SK-N-SH (cell line): ENCODE measurements at regions not wholly inside any gene's neighbourhood (a gene's known extent, or its start where the extent isn't known, plus 50 kb on each side); places are given as distances from the start of the nearest gene placed in this dataset.

ENCODE experiments used
- CTCF ChIA-PET: fragments of 300-600, 350-600 bp; formaldehyde crosslinking; extraction: SDS; loops from one replicate; lab custom pipeline; 2021; lab: Yijun Ruan, JAX
- POLR2A ChIA-PET: fragments of 350-600 bp; sonication (Branson Sonifier 250); formaldehyde crosslinking; extraction: SDS; loops from one replicate; lab custom pipeline; 2020; ENCODE audit warnings: antibody characterized with exemption, inconsistent platforms; lab: Yijun Ruan, JAX
- DNase-seq: peaks from one replicate; pipeline ENCODE4 v3.0.0; 2012
- H2AFZ ChIP-seq: fragments of 200-600 bp; sonication (generic); 2 replicates; pipeline ENCODE4 v1.8.1; 2016; ENCODE audit warnings: antibody characterized with exemption, mild to moderate bottlenecking, low read depth
- H3F3A ChIP-seq: fragments of 200-600 bp; sonication (generic); replicated peaks from 2 replicates; pipeline ENCODE3; 2016; ENCODE audit warnings: antibody characterized with exemption, mild to moderate bottlenecking; ENCODE audit not compliant: insufficient read depth
- H3K27ac ChIP-seq, 2 experiments: fragments of 200-500 bp in 1 of 2; fragments of 200-600 bp in 1 of 2; sonication (Bioruptor generic) in 1 of 2; sonication (generic), shearing (Covaris generic) in 1 of 2; 2 replicates each; pipeline versions ENCODE4 v1.5.1 to v1.6.1; 2014 to 2016; ENCODE audit warnings: low read depth in 2 of 2, inconsistent platforms in 1 of 2, low read length in 1 of 2, mild to moderate bottlenecking in 1 of 2, mixed read lengths in 1 of 2
- H3K27me3 ChIP-seq: fragments of 200-600 bp; sonication (generic), shearing (Covaris generic); 2 replicates; pipeline ENCODE4 v1.6.1; 2016; ENCODE audit warnings: mixed run types; ENCODE audit not compliant: insufficient read depth
- H3K36me3 ChIP-seq, 2 experiments: fragments of 200-500 bp in 1 of 2; fragments of 200-600 bp in 1 of 2; sonication (Bioruptor generic) in 1 of 2; sonication (generic) in 1 of 2; replicated peaks in 1 of 2; 2 replicates each; pipeline versions ENCODE3 to v1.5.1; 2014 to 2016; ENCODE audit warnings: low read length in 1 of 2, mild to moderate bottlenecking in 1 of 2; ENCODE audit not compliant: insufficient read depth in 2 of 2, control insufficient read depth in 1 of 2
- H3K4me1 ChIP-seq, 2 experiments: fragments of 200-500 bp in 1 of 2; fragments of 200-600 bp in 1 of 2; sonication (Bioruptor generic) in 1 of 2; sonication (generic), shearing (Covaris generic) in 1 of 2; 2 replicates each; pipeline versions ENCODE4 v1.5.1 to v1.6.1; 2014 to 2016; ENCODE audit warnings: low read depth in 1 of 2, low read length in 1 of 2, mixed run types in 1 of 2; ENCODE audit not compliant: insufficient read depth in 2 of 2, control insufficient read depth in 1 of 2
- H3K4me2 ChIP-seq: fragments of 200-600 bp; sonication (generic), shearing (Covaris generic); 2 replicates; pipeline ENCODE4 v1.6.1; 2017; ENCODE audit warnings: mixed run types
- H3K4me3 ChIP-seq, 2 experiments: fragments of 200-500 bp in 1 of 2; fragments of 200-600 bp in 1 of 2; sonication (Bioruptor generic) in 1 of 2; sonication (generic), shearing (Covaris generic) in 1 of 2; 2 replicates each; pipeline versions ENCODE4 v1.5.1 to v1.8.1; 2014 to 2016; ENCODE audit warnings: low read depth in 2 of 2, inconsistent platforms in 1 of 2, low read length in 1 of 2, mild to moderate bottlenecking in 1 of 2, mixed read lengths in 1 of 2, moderate library complexity in 1 of 2
- H3K79me2 ChIP-seq: fragments of 200-600 bp; sonication (generic); 2 replicates; pipeline ENCODE4 v1.8.1; 2017; ENCODE audit warnings: mild to moderate bottlenecking; ENCODE audit not compliant: insufficient read depth
- H3K9ac ChIP-seq: fragments of 200-600 bp; sonication (generic); 2 replicates; pipeline ENCODE4 v1.6.1; 2017; ENCODE audit warnings: mixed run types
- H3K9me2 ChIP-seq: fragments of 200-600 bp; sonication (generic); 2 replicates; pipeline ENCODE4 v1.6.1; 2017; ENCODE audit warnings: mixed run types
- H3K9me3 ChIP-seq: fragments of 200-600 bp; sonication (generic); 2 replicates; pipeline ENCODE4 v1.6.1; 2017; ENCODE audit warnings: mixed run types, mild to moderate bottlenecking, moderate library complexity
- H4K20me1 ChIP-seq: fragments of 200-600 bp; sonication (generic); 2 replicates; pipeline ENCODE4 v1.6.1; 2017; ENCODE audit warnings: mild to moderate bottlenecking, mixed run types; ENCODE audit not compliant: insufficient read depth
- CHD2 ChIP-seq: fragments of 150-350 bp; IDR thresholded peaks from 2 replicates; pipeline ENCODE4 v1.6.1; 2018; ENCODE audit warnings: low read length; ENCODE audit not compliant: partially characterized antibody
- EP300 ChIP-seq, 2 experiments: IDR thresholded peaks; 2 replicates each; pipeline versions ENCODE4 v1.4.0 to v1.6.1; 2012; ENCODE audit warnings: borderline replicate concordance in 1 of 2, low read depth in 1 of 2, low read length in 1 of 2
- EZH2phosphoT487 ChIP-seq: fragments of 200-600 bp; sonication (generic); IDR thresholded peaks from 2 replicates; pipeline ENCODE4 v1.6.1; 2017; ENCODE audit warnings: low read depth, mixed run types, mild to moderate bottlenecking, antibody characterized with exemption, moderate library complexity, borderline replicate concordance
- FOSL2 ChIP-seq: IDR thresholded peaks from 2 replicates; pipeline ENCODE4 v1.4.0; 2012; ENCODE audit warnings: low read depth, mild to moderate bottlenecking, moderate library complexity, borderline replicate concordance
- FOXJ3 ChIP-seq: sonication (generic); formaldehyde crosslinking; IDR thresholded peaks from 2 replicates; pipeline ENCODE4 v1.5.1; 2020; ENCODE audit warnings: mild to moderate bottlenecking, missing genetic modification reagents
- GATA2 ChIP-seq: sonication (generic); formaldehyde crosslinking; IDR thresholded peaks from 2 replicates; pipeline ENCODE4 v1.5.0; 2020; ENCODE audit warnings: mild to moderate bottlenecking, missing genetic modification reagents
- JUND ChIP-seq: IDR thresholded peaks from 2 replicates; pipeline ENCODE4 v1.4.0; 2012
- MXI1 ChIP-seq: IDR thresholded peaks from 2 replicates; pipeline ENCODE4 v1.6.1; 2012; ENCODE audit warnings: mild to moderate bottlenecking, low read depth, low read length, improper control_type of control experiment
- NFIC ChIP-seq: IDR thresholded peaks from 2 replicates; pipeline ENCODE4 v1.4.0; 2012; ENCODE audit warnings: borderline replicate concordance
- NRF1 ChIP-seq: IDR thresholded peaks from 2 replicates; pipeline ENCODE4 v1.6.1; 2012; ENCODE audit warnings: low read depth, mild to moderate bottlenecking, low read length
- POLR2AphosphoS5 ChIP-seq: IDR thresholded peaks from 2 replicates; pipeline ENCODE4 v1.6.1; 2012; ENCODE audit warnings: low read depth, low read length
- RAD21 ChIP-seq: IDR thresholded peaks from 2 replicates; pipeline ENCODE4 v1.6.1; 2012; ENCODE audit warnings: mild to moderate bottlenecking, low read length
- REST ChIP-seq: IDR thresholded peaks from 2 replicates; pipeline ENCODE4 v1.6.1; 2012; ENCODE audit warnings: mild to moderate bottlenecking, low read depth, low read length, moderate library complexity
- RFX5 ChIP-seq: IDR thresholded peaks from 2 replicates; pipeline ENCODE4 v1.6.1; 2012; ENCODE audit warnings: mild to moderate bottlenecking, improper control_type of control experiment, low read length
- TAF1 ChIP-seq: IDR thresholded peaks from 2 replicates; pipeline ENCODE4 v1.6.1; 2012; ENCODE audit warnings: low read depth, mild to moderate bottlenecking, low read length, moderate library complexity, borderline replicate concordance
- TCF12 ChIP-seq: IDR thresholded peaks from 2 replicates; pipeline ENCODE4 v1.4.0; 2012
- TEAD4 ChIP-seq: IDR thresholded peaks from 2 replicates; pipeline ENCODE4 v1.4.0; 2012; ENCODE audit warnings: mild to moderate bottlenecking, borderline replicate concordance; ENCODE audit not compliant: insufficient read depth
- USF1 ChIP-seq: IDR thresholded peaks from 2 replicates; pipeline ENCODE4 v1.4.0; 2012; ENCODE audit warnings: low read depth, borderline replicate concordance
- YY1 ChIP-seq: IDR thresholded peaks from 2 replicates; pipeline ENCODE4 v1.4.0; 2012; ENCODE audit warnings: low read depth, mild to moderate bottlenecking
- WGBS: methylation state at CpG from one replicate; pipeline ENCODE4 v1.1.6; 2017; ENCODE audit warnings: low lambda C conversion rate; 5-methylcytosine and 5-hydroxymethylcytosine counted together
- TF ChIP-seq, protein P1 (sequence below): fragments of 150-350 bp; IDR thresholded peaks from 2 replicates; pipeline ENCODE4 v1.6.1; 2017; ENCODE audit warnings: antibody characterized with exemption, low read length, low read depth, borderline replicate concordance
- TF ChIP-seq, protein P2 (sequence below): IDR thresholded peaks from 2 replicates; pipeline ENCODE4; 2012

- TF ChIP-seq CHD2 = no peak
Measured at GRCh38 chr15:89018207-89018606, 70.0 kb upstream of the ABHD2 start (continued).

DNA sequence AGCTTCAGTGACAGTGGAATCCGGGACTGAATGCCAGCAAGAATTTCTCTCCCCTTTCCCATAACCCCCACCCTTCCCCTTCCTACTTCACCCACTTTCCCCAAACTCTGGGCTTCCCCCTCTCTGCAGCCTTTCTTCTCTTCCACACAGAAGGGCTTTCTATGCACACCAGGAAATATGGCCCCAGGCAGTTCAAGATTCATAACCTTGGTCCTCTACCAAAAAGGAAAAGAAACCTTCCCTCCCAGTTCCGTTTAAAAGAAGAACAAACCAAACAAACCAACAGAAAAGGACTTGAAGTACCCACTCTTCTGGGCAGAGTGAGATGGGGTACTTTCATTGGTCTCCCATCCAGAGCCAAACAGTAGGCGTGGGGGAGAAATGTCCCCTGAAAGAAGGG lies 68.8 kb upstream of the ABHD2 start:
- Histone ChIP-seq H3F3A (no peaks in the 10 kb centered on the region), H3K9me2 (no peaks in the 10 kb centered on the region), H3K27ac (no peak overlapping the region), H3K9ac (no peak overlapping the region), H2AFZ (no peak overlapping the region), H3K27me3 (no peaks in the 10 kb centered on the region), H4K20me1 (no peaks in the 10 kb centered on the region), H3K4me1 (peaks cover 0 to 11% of the 10 kb centered on the region in 2 experiments; a peak in 1 of 4 replicates), H3K4me3 (no peak overlapping the region), H3K9me3 (no peaks in the 10 kb centered on the region), H3K36me3 (no peaks in the 10 kb centered on the region), H3K4me2 (no peak overlapping the region), H3K79me2 (no peaks in the 10 kb centered on the region)
- POLR2A ChIA-PET = no interaction called here
- 75% methylated on average over 3 of the region's 3 CpGs for WGBS
- DNase-seq = no peak
- CTCF ChIA-PET = interaction anchor here (3.4 kb wide), 1 partner anchor 115 kb away, joined by 48 read pairs; no protein-coding TSS in a partner anchor
- TF ChIP-seq NFIC = no peak
- TF ChIP-seq EZH2phosphoT487 = no peak
- no peak for TF ChIP-seq FOXJ3 (CRISPR knock-in tag)
- no peak for TF ChIP-seq TEAD4
- TF ChIP-seq POLR2AphosphoS5 = no peak
- TF ChIP-seq GATA2 (CRISPR knock-in tag) = no peak
- no peak for TF ChIP-seq RFX5
- TF ChIP-seq RAD21 = no peak
- TF ChIP-seq FOSL2 = no peak
- TF ChIP-seq EP300 (IDR thresholded peaks at IDR 0.05; ENCODE audit: borderline replicate concordance in 1 of 2, low read depth in 1 of 2, low read length in 1 of 2) = no peak
- TF ChIP-seq TCF12 = no peak
- TF ChIP-seq USF1 = no peak
- no peak for TF ChIP-seq JUND

GRCh38 chr15:89021224-89021623 lies 67.0 kb upstream of the ABHD2 start:
- DNase-seq = no peak
- Histone ChIP-seq H4K20me1 (no peaks in the 10 kb centered on the region), H3K9me2 (no peaks in the 10 kb centered on the region), H3K27me3 (no peaks in the 10 kb centered on the region), H3K4me3 (no peak overlapping the region), H3F3A (no peaks in the 10 kb centered on the region), H3K36me3 (no peaks in the 10 kb centered on the region), H3K9ac (no peak overlapping the region), H3K9me3 (no peaks in the 10 kb centered on the region), H2AFZ (no peak overlapping the region), H3K4me2 (no peak overlapping the region), H3K79me2 (no peaks in the 10 kb centered on the region), H3K4me1 (peaks cover 0 to 11% of the 10 kb centered on the region in 2 experiments; a peak in 1 of 4 replicates), H3K27ac (no peak overlapping the region)
- 74% methylated on average over 2 of the region's 2 CpGs for WGBS
- POLR2A ChIA-PET = no interaction called here
- CTCF ChIA-PET = interaction anchor here (0.7 to 2.3 kb wide), 5 partner anchors 13 to 116 kb away, joined by 3 to 13 read pairs (median 4); no protein-coding TSS in a partner anchor
- TF ChIP-seq, protein P1, sequence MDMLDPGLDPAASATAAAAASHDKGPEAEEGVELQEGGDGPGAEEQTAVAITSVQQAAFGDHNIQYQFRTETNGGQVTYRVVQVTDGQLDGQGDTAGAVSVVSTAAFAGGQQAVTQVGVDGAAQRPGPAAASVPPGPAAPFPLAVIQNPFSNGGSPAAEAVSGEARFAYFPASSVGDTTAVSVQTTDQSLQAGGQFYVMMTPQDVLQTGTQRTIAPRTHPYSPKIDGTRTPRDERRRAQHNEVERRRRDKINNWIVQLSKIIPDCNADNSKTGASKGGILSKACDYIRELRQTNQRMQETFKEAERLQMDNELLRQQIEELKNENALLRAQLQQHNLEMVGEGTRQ = no peak
- TF ChIP-seq MXI1 (no peak), TAF1 (no peak), NRF1 (no peak), FOXJ3 (CRISPR knock-in tag) (no peak), YY1 (no peak), REST (no peak)
- TF ChIP-seq, protein P2, sequence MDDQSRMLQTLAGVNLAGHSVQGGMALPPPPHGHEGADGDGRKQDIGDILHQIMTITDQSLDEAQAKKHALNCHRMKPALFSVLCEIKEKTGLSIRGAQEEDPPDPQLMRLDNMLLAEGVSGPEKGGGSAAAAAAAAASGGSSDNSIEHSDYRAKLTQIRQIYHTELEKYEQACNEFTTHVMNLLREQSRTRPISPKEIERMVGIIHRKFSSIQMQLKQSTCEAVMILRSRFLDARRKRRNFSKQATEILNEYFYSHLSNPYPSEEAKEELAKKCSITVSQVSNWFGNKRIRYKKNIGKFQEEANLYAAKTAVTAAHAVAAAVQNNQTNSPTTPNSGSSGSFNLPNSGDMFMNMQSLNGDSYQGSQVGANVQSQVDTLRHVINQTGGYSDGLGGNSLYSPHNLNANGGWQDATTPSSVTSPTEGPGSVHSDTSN = no peak
